Peyer's patch (tissue), 4 donors: ENCODE measurements at regions not wholly inside any gene's neighbourhood (a gene's known extent, or its start where the extent isn't known, plus 50 kb on each side); places are given as distances from the start of the nearest gene placed in this dataset.

Experiments used
- DNase-seq, 3 donors: peaks; one replicate each; pipeline ENCODE4 v3.0.0-alpha.2; 2017 to 2019
- H3K27ac ChIP-seq, 4 donors: fragments of 200-600 bp; sonication (generic); one replicate each; pipeline ENCODE4 v1.5.1; 2016 to 2019
- H3K27me3 ChIP-seq, 2 donors: fragments of 200-600 bp; sonication (generic); one replicate each; pipeline ENCODE4 v1.5.1; 2019
- H3K36me3 ChIP-seq, 3 donors: fragments of 200-600 bp; sonication (generic); one replicate each; pipeline ENCODE4 v1.5.1; 2016 to 2019
- H3K4me1 ChIP-seq, 4 donors: fragments of 200-600 bp; sonication (generic); one replicate each; pipeline ENCODE4 v1.5.1; 2016 to 2019
- H3K4me3 ChIP-seq, 4 donors: fragments of 200-600 bp; sonication (generic); 1 replicate in 3 of 4; 2 replicates in 1 of 4; pipeline ENCODE4 v1.5.1; 2016 to 2019; ENCODE audit warnings: mild to moderate bottlenecking in 1 of 4
- H3K9me3 ChIP-seq, 4 donors: fragments of 200-600 bp; sonication (generic); one replicate each; pipeline ENCODE4 v1.5.1; 2016 to 2019; ENCODE audit warnings: mild to moderate bottlenecking in 1 of 4
- CTCF ChIP-seq, 6 experiments: fragments of 450-650 bp in 4 of 6; fragments of 200-600 bp in 2 of 6; sonication (generic) in 1 of 6; IDR thresholded peaks; one replicate each; pipeline ENCODE4 v1.5.1; 2017 to 2019; ENCODE audit warnings: antibody characterized with exemption in 6 of 6, mild to moderate bottlenecking in 3 of 6, moderate library complexity in 1 of 6
- POLR2A ChIP-seq, 2 donors: fragments of 450-650 bp; IDR thresholded peaks; one replicate each; pipeline ENCODE4 v1.5.1; 2017; ENCODE audit warnings: antibody characterized with exemption in 2 of 2, mild to moderate bottlenecking in 2 of 2, moderate library complexity in 2 of 2

- Histone ChIP-seq H3K36me3 (no peaks in the 10 kb centered on the region), H3K27me3 (no peaks in the 10 kb centered on the region), H3K4me1 (no peaks in the 10 kb centered on the region), H3K27ac (no peak overlapping the region), H3K4me3 (no peak overlapping the region), H3K9me3 (no peaks in the 10 kb centered on the region)
- TF ChIP-seq CTCF (IDR thresholded peaks at IDR 0.05) (no peak), POLR2A (IDR thresholded peaks at IDR 0.05) (no peak)
- DNase-seq: no peak
Measured at GRCh38 chr6:164210323-164210722, 795.8 kb downstream of the QKI start.

GRCh38 chr6:164208371-164208770, 793.9 kb downstream of the QKI start:
- Histone ChIP-seq H3K4me1 (no peaks in the 10 kb centered on the region), H3K27ac (no peak overlapping the region), H3K27me3 (no peaks in the 10 kb centered on the region), H3K36me3 (no peaks in the 10 kb centered on the region), H3K4me3 (no peak overlapping the region), H3K9me3 (no peaks in the 10 kb centered on the region)
- no peak for DNase-seq
- no peak for TF ChIP-seq POLR2A (IDR thresholded peaks at IDR 0.05)
- no peak for TF ChIP-seq CTCF (IDR thresholded peaks at IDR 0.05)

- H3K36me3 ChIP-seq: no peaks in the 10 kb centered on the region
- no peaks in the 10 kb centered on the region for H3K9me3 ChIP-seq
- H3K4me3 ChIP-seq: no peak overlapping the region
- DNase-seq: no peak
- no peak overlapping the region for H3K27ac ChIP-seq
- H3K4me1 ChIP-seq: no peaks in the 10 kb centered on the region
- no peaks in the 10 kb centered on the region for H3K27me3 ChIP-seq
- TF ChIP-seq POLR2A (IDR thresholded peaks at IDR 0.05) (no peak), CTCF (IDR thresholded peaks at IDR 0.05) (no peak)
Measured at GRCh38 chr6:164206807-164207423, 792.4 kb downstream of the QKI start.

- no peak overlapping the region for H3K27ac ChIP-seq
- TF ChIP-seq CTCF (IDR thresholded peaks at IDR 0.05) (no peak), POLR2A (IDR thresholded peaks at IDR 0.05) (no peak)
- no peaks in the 10 kb centered on the region for H3K4me1 ChIP-seq
- no peak for DNase-seq
- H3K27me3 ChIP-seq: no peaks in the 10 kb centered on the region
- H3K36me3 ChIP-seq: no peaks in the 10 kb centered on the region
- no peaks in the 10 kb centered on the region for H3K9me3 ChIP-seq
- H3K4me3 ChIP-seq: no peak overlapping the region
Measured at GRCh38 chr6:164200071-164200470, 785.6 kb downstream of the QKI start.

- no peak overlapping the region for H3K4me3 ChIP-seq
- no peak overlapping the region for H3K27ac ChIP-seq
- DNase-seq: no peak
- no peaks in the 10 kb centered on the region for H3K4me1 ChIP-seq
- H3K9me3 ChIP-seq: no peaks in the 10 kb centered on the region
- no peak for TF ChIP-seq CTCF (IDR thresholded peaks at IDR 0.05)
- no peak for TF ChIP-seq POLR2A (IDR thresholded peaks at IDR 0.05)
- no peaks in the 10 kb centered on the region for H3K36me3 ChIP-seq
- H3K27me3 ChIP-seq: no peaks in the 10 kb centered on the region
Measured at GRCh38 chr6:164195942-164196281, 781.4 kb downstream of the QKI start.
